ENCODE measurements at regions not wholly inside any gene's neighbourhood (a gene's known extent, or its start where the extent isn't known, plus 50 kb on each side); places are given as distances from the start of the nearest gene placed in this dataset.

DNA sequence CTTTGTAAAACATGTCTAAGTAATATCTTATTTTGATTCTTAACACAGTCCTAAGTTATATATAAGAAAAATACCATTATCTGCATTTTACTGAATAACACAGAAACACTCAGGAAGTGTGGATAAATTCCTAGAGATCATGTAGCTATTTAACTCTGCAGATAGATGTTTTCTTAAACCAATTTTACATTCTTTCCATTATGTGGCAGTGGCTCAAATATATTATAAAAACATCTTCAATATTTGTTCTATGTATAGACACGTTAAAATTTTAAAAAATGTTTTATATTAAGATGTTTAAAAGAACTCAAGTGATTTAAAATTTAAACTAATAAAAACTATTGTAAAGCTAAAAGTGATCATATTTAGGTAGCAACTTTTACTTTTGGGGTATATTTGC is 683.8 kb downstream of the DIPK2A start:
- no peak overlapping the region for H3K23ac ChIP-seq (ENCODE audit: low read length in 2 of 2)
- H3K9me3 ChIP-seq (ENCODE audit: control insufficient read depth, low read length) = no peaks in the 10 kb centered on the region
- H3K4me3 ChIP-seq (ENCODE audit: insufficient read depth in 1 of 2, low read depth in 1 of 2, low read length in 2 of 2) = no peak overlapping the region
- no peak overlapping the region for H2BK5ac ChIP-seq (ENCODE audit: low read depth, low read length, poor library complexity, severe bottlenecking)
- H3K79me1 ChIP-seq (replicated peaks; ENCODE audit: low read length, poor library complexity, severe bottlenecking) = no peaks in the 10 kb centered on the region
- no peak overlapping the region for H2BK12ac ChIP-seq (ENCODE audit: low read length in 2 of 2)
- H2AK5ac ChIP-seq (ENCODE audit: low read length, severe bottlenecking) = no peak overlapping the region
- no peak overlapping the region for H4K91ac ChIP-seq (ENCODE audit: low read length)
- H3K36me3 ChIP-seq (ENCODE audit: control insufficient read depth in 1 of 2, insufficient read depth in 2 of 2, low read depth in 1 of 2, low read length in 2 of 2) = no peaks in the 10 kb centered on the region
- H2BK15ac ChIP-seq (ENCODE audit: low read depth, poor library complexity, severe bottlenecking) = no peak overlapping the region
- H3K27me3 ChIP-seq (ENCODE audit: control insufficient read depth in 1 of 2, insufficient read depth in 1 of 2, low read length in 2 of 2) = no peaks in the 10 kb centered on the region
- no peak overlapping the region for H2AFZ ChIP-seq (ENCODE audit: low read depth, low read length)
- H4K8ac ChIP-seq (ENCODE audit: low read length) = no peak overlapping the region
- H3K9ac ChIP-seq (ENCODE audit: low read length) = no peak overlapping the region
- no peak for DNase-seq
- H3K18ac ChIP-seq (ENCODE audit: low read depth in 1 of 2, low read length in 2 of 2) = no peak overlapping the region
- H2BK120ac ChIP-seq (ENCODE audit: low read depth, low read length) = no peak overlapping the region
- no CpG with 5 or more reads among the region's 1 CpG for WGBS
- no peak overlapping the region for H3K27ac ChIP-seq (ENCODE audit: low read length, poor library complexity, severe bottlenecking)
- no peaks in the 10 kb centered on the region for H3K4me1 ChIP-seq (ENCODE audit: control insufficient read depth, insufficient read depth, low read depth, low read length)
- no peak overlapping the region for H3K4me2 ChIP-seq (ENCODE audit: low read length, poor library complexity, severe bottlenecking)
- H3K4ac ChIP-seq (ENCODE audit: low read depth in 1 of 2, low read length in 2 of 2) = no peak overlapping the region
- no peak overlapping the region for H3K14ac ChIP-seq (ENCODE audit: low read length in 2 of 2)

DNA sequence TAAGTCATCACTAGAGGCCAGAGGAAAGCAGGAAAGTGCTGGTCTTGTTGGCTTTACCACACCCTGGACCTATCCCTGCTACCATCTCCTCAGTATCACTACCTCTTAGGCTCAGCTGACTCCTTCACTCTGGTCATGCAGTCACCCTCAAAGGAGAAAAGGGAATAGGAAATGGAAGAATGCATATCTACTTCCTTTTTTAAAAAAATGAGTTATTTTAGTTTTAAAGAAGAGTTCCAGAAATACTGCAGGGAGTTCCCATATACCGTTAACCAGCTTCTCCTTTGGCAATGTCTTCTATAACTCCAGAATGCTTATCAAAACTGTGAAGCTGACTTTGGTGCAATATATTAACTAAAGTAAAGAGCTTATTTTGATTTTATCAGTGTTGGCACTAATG is 688.6 kb downstream of the DIPK2A start:
- H3K4me2 ChIP-seq (ENCODE audit: low read length, poor library complexity, severe bottlenecking) = no peak overlapping the region
- H3K27ac ChIP-seq (ENCODE audit: low read length, poor library complexity, severe bottlenecking) = no peak overlapping the region
- H4K91ac ChIP-seq (ENCODE audit: low read length) = no peak overlapping the region
- H3K79me1 ChIP-seq (replicated peaks; ENCODE audit: low read length, poor library complexity, severe bottlenecking) = no peaks in the 10 kb centered on the region
- H3K9ac ChIP-seq (ENCODE audit: low read length) = no peak overlapping the region
- H2AFZ ChIP-seq (ENCODE audit: low read depth, low read length) = no peak overlapping the region
- H3K18ac ChIP-seq (ENCODE audit: low read depth in 1 of 2, low read length in 2 of 2) = no peak overlapping the region
- no peaks in the 10 kb centered on the region for H3K4me1 ChIP-seq (ENCODE audit: control insufficient read depth, insufficient read depth, low read depth, low read length)
- H3K4me3 ChIP-seq (ENCODE audit: insufficient read depth in 1 of 2, low read depth in 1 of 2, low read length in 2 of 2) = no peak overlapping the region
- H3K14ac ChIP-seq (ENCODE audit: low read length in 2 of 2) = no peak overlapping the region
- no peak overlapping the region for H2AK5ac ChIP-seq (ENCODE audit: low read length, severe bottlenecking)
- no peak overlapping the region for H3K4ac ChIP-seq (ENCODE audit: low read depth in 1 of 2, low read length in 2 of 2)
- H2BK15ac ChIP-seq (ENCODE audit: low read depth, poor library complexity, severe bottlenecking) = no peak overlapping the region
- DNase-seq = no peak
- H3K23ac ChIP-seq (ENCODE audit: low read length in 2 of 2) = no peak overlapping the region
- H4K8ac ChIP-seq (ENCODE audit: low read length) = no peak overlapping the region
- peaks cover under 1% of the 10 kb centered on the region for H3K9me3 ChIP-seq (ENCODE audit: control insufficient read depth, low read length)
- no peak overlapping the region for H2BK5ac ChIP-seq (ENCODE audit: low read depth, low read length, poor library complexity, severe bottlenecking)
- no peaks in the 10 kb centered on the region for H3K27me3 ChIP-seq (ENCODE audit: control insufficient read depth in 1 of 2, insufficient read depth in 1 of 2, low read length in 2 of 2)
- no peaks in the 10 kb centered on the region for H3K36me3 ChIP-seq (ENCODE audit: control insufficient read depth in 1 of 2, insufficient read depth in 2 of 2, low read depth in 1 of 2, low read length in 2 of 2)
- no peak overlapping the region for H2BK12ac ChIP-seq (ENCODE audit: low read length in 2 of 2)
- no CpG with 5 or more reads among the region's 1 CpG for WGBS
- no peak overlapping the region for H2BK120ac ChIP-seq (ENCODE audit: low read depth, low read length)

DNA sequence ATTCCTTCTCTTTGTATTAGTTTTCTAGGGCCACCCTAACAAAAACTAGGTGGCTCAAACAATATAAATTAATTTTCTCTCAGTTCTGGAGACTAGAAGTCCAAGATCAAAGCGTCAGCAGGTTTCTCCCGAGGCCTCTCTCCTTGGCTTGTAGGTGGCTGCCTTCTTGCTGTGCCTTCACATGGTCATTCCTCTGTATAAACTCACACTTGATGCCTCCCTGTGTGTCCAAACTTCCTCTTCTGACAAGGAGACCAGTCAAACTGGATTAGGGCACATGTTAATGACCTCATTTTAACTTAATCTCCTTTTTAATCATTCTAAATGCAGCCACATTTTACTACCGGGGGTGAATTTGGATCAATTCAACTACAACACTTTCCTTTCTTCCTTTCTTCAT is 691.1 kb downstream of the DIPK2A start:
- WGBS = 89% methylated on average over 2 of the region's 3 CpGs
- no peak overlapping the region for H3K14ac ChIP-seq (ENCODE audit: low read length in 2 of 2)

DNA sequence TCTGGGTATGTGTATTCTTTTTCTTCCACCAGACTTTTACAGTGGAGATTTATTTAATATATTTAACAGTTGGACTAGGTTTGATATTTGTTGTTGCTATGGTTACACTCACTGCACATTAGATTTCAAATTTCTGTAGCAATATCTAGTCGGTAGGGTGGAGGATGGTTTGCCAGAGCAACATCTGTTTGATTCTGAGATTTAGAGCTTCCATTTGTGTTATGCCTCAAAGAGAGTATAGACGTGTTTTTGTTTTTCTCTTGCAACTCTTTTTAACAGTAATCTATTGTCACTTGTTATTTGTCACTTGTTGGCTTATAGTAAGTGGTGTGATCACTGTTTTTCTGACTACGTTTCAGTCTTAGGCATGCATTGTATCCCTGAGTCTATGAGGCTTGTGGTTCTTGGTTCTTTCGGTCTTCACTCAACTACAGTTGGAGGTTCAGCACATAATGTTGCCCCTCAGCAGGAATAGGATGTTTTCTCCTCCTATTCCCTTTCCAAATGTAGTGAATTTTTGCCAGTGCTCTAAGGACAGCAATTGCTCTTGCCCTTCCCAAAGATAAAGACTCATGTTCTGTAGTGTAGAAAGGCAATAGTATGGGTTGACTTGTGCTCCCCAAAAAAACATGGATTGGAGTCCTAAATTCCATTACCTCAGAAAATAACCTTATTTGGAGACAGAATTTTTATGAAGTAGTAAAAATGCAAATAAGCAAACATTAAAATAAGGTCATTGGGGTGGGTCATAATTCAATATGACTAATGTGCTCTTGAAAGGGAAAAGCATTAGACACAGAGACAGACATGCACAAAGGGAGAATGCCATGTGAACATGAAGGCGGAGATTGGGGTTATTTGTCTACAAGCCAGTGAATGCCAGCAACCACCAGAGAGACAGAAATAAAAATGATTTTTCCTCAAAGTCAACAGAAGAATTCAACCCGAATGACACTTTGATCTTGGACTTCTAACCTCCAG is 692.1 kb downstream of the DIPK2A start:
- no peak overlapping the region for H3K4ac ChIP-seq (ENCODE audit: low read depth in 1 of 2, low read length in 2 of 2)

More for the DNA sequence above, 691.1 kb downstream of the DIPK2A start:
- Histone ChIP-seq H3K27me3 (ENCODE audit: control insufficient read depth in 1 of 2, insufficient read depth in 1 of 2, low read length in 2 of 2) (no peaks in the 10 kb centered on the region), H3K9ac (ENCODE audit: low read length) (no peak overlapping the region), H3K79me1 (replicated peaks; ENCODE audit: low read length, poor library complexity, severe bottlenecking) (no peaks in the 10 kb centered on the region), H3K23ac (ENCODE audit: low read length in 2 of 2) (no peak overlapping the region), H3K4me2 (ENCODE audit: low read length, poor library complexity, severe bottlenecking) (no peak overlapping the region), H2BK15ac (ENCODE audit: low read depth, poor library complexity, severe bottlenecking) (no peak overlapping the region), H3K18ac (ENCODE audit: low read depth in 1 of 2, low read length in 2 of 2) (no peak overlapping the region), H4K8ac (ENCODE audit: low read length) (no peak overlapping the region), H2AK5ac (ENCODE audit: low read length, severe bottlenecking) (no peak overlapping the region), H2AFZ (ENCODE audit: low read depth, low read length) (no peak overlapping the region), H3K4me1 (ENCODE audit: control insufficient read depth, insufficient read depth, low read depth, low read length) (no peaks in the 10 kb centered on the region), H3K27ac (ENCODE audit: low read length, poor library complexity, severe bottlenecking) (no peak overlapping the region), H4K91ac (ENCODE audit: low read length) (no peak overlapping the region), H2BK12ac (ENCODE audit: low read length in 2 of 2) (no peak overlapping the region), H3K4ac (ENCODE audit: low read depth in 1 of 2, low read length in 2 of 2) (no peak overlapping the region), H3K36me3 (ENCODE audit: control insufficient read depth in 1 of 2, insufficient read depth in 2 of 2, low read depth in 1 of 2, low read length in 2 of 2) (no peaks in the 10 kb centered on the region), H3K4me3 (ENCODE audit: insufficient read depth in 1 of 2, low read depth in 1 of 2, low read length in 2 of 2) (no peak overlapping the region), H3K9me3 (ENCODE audit: control insufficient read depth, low read length) (peaks cover 15% of the 10 kb centered on the region), H2BK5ac (ENCODE audit: low read depth, low read length, poor library complexity, severe bottlenecking) (no peak overlapping the region), H2BK120ac (ENCODE audit: low read depth, low read length) (no peak overlapping the region)
- DNase-seq = no peak

More for the DNA sequence above, 692.1 kb downstream of the DIPK2A start:
- H3K9ac ChIP-seq (ENCODE audit: low read length) = no peak overlapping the region
- no peak overlapping the region for H2BK15ac ChIP-seq (ENCODE audit: low read depth, poor library complexity, severe bottlenecking)
- H2AK5ac ChIP-seq (ENCODE audit: low read length, severe bottlenecking) = no peak overlapping the region
- no peak overlapping the region for H4K91ac ChIP-seq (ENCODE audit: low read length)
- H3K4me3 ChIP-seq (ENCODE audit: insufficient read depth in 1 of 2, low read depth in 1 of 2, low read length in 2 of 2) = no peak overlapping the region
- 86% methylated on average over 3 of the region's 6 CpGs for WGBS
- H2BK5ac ChIP-seq (ENCODE audit: low read depth, low read length, poor library complexity, severe bottlenecking) = no peak overlapping the region
- H3K27ac ChIP-seq (ENCODE audit: low read length, poor library complexity, severe bottlenecking) = no peak overlapping the region
- peaks cover 15% of the 10 kb centered on the region for H3K9me3 ChIP-seq (ENCODE audit: control insufficient read depth, low read length)
- no peak overlapping the region for H3K4me2 ChIP-seq (ENCODE audit: low read length, poor library complexity, severe bottlenecking)
- no peak overlapping the region for H2BK12ac ChIP-seq (ENCODE audit: low read length in 2 of 2)
- H4K8ac ChIP-seq (ENCODE audit: low read length) = no peak overlapping the region
- DNase-seq = no peak
- no peak overlapping the region for H3K14ac ChIP-seq (ENCODE audit: low read length in 2 of 2)
- no peak overlapping the region for H3K18ac ChIP-seq (ENCODE audit: low read depth in 1 of 2, low read length in 2 of 2)
- no peaks in the 10 kb centered on the region for H3K4me1 ChIP-seq (ENCODE audit: control insufficient read depth, insufficient read depth, low read depth, low read length)
- H3K36me3 ChIP-seq (ENCODE audit: control insufficient read depth in 1 of 2, insufficient read depth in 2 of 2, low read depth in 1 of 2, low read length in 2 of 2) = no peaks in the 10 kb centered on the region
- H2BK120ac ChIP-seq (ENCODE audit: low read depth, low read length) = no peak overlapping the region
- H3K79me1 ChIP-seq (replicated peaks; ENCODE audit: low read length, poor library complexity, severe bottlenecking) = no peaks in the 10 kb centered on the region
- H3K27me3 ChIP-seq (ENCODE audit: control insufficient read depth in 1 of 2, insufficient read depth in 1 of 2, low read length in 2 of 2) = no peaks in the 10 kb centered on the region
- H2AFZ ChIP-seq (ENCODE audit: low read depth, low read length) = no peak overlapping the region
- H3K23ac ChIP-seq (ENCODE audit: low read length in 2 of 2) = no peak overlapping the region
